HG02571 (cell line): ENCODE measurements at regions not wholly inside any gene's neighbourhood (a gene's known extent, or its start where the extent isn't known, plus 50 kb on each side); places are given as distances from the start of the nearest gene placed in this dataset.
"Not testable (repeated sequence)": the region's sequence is repeated elsewhere in the genome, so short reads cannot be mapped to it uniquely, and the experiment has no call there.

Experiments used
- ATAC-seq: cut with Tn5 transposase; IDR thresholded peaks from one replicate; pipeline ENCODE4 v1.9.1; 2021; ENCODE audit warnings: mild to moderate bottlenecking, moderate library complexity; ENCODE audit not compliant: unreplicated experiment

GRCh38 chr2:8121022-8121825, 560.6 kb upstream of the ID2 start:
- no peak for ATAC-seq

- no peak for ATAC-seq
These were observed 559.9 kb upstream of the ID2 start for GRCh38 chr2:8121826-8122513.

GRCh38 chr2:8122520-8122919, 559.3 kb upstream of the ID2 start:
- ATAC-seq: no peak

- no peak for ATAC-seq
These were observed 558.4 kb upstream of the ID2 start for GRCh38 chr2:8123464-8123863.

GRCh38 chr2:8125741-8126711, 555.8 kb upstream of the ID2 start:
- no peak for ATAC-seq

GRCh38 chr2:8126783-8127182, 555.1 kb upstream of the ID2 start:
- ATAC-seq: no peak

- ATAC-seq: not testable (repeated sequence)
These were observed 550.4 kb upstream of the ID2 start for GRCh38 chr2:8131423-8131822.

GRCh38 chr2:8132351-8132831, 549.5 kb upstream of the ID2 start:
- no peak for ATAC-seq

- no peak for ATAC-seq
These were observed 549.0 kb upstream of the ID2 start for GRCh38 chr2:8132879-8133278.

- ATAC-seq: no peak
These were observed 548.5 kb upstream of the ID2 start for GRCh38 chr2:8133363-8133762.

GRCh38 chr2:8133913-8134472, 547.9 kb upstream of the ID2 start:
- no peak for ATAC-seq

- ATAC-seq: no peak
These were observed 547.4 kb upstream of the ID2 start for GRCh38 chr2:8134473-8134932.

- no peak for ATAC-seq
These were observed 546.7 kb upstream of the ID2 start for GRCh38 chr2:8134985-8135682.

- no peak for ATAC-seq
These were observed 544.1 kb upstream of the ID2 start for GRCh38 chr2:8137801-8138200.

- no peak for ATAC-seq
These were observed 543.3 kb upstream of the ID2 start for GRCh38 chr2:8138525-8138922.

- no peak for ATAC-seq
These were observed 542.8 kb upstream of the ID2 start for GRCh38 chr2:8138923-8139667.

- ATAC-seq: no peak
These were observed 542.1 kb upstream of the ID2 start for GRCh38 chr2:8139668-8140200.

- ATAC-seq: no peak
These were observed 540.7 kb upstream of the ID2 start for GRCh38 chr2:8141079-8141707.

GRCh38 chr2:8141780-8142179, 540.1 kb upstream of the ID2 start:
- no peak for ATAC-seq
